GM12864 (cell line): ENCODE measurements at regions not wholly inside any gene's neighbourhood (a gene's known extent, or its start where the extent isn't known, plus 50 kb on each side); places are given as distances from the start of the nearest gene placed in this dataset.

Source experiments
- DNase-seq: peaks from one replicate; pipeline ENCODE4 v3.0.0-alpha.2; 2011; ENCODE audit warnings: low read depth
- H3K4me3 ChIP-seq: 2 replicates; pipeline ENCODE4 v1.5.1; 2011; ENCODE audit warnings: mild to moderate bottlenecking, low read depth, low read length, control low read depth
- TF ChIP-seq, protein P1 (sequence below): IDR thresholded peaks from 2 replicates; pipeline ENCODE4 v1.5.1; 2011; ENCODE audit warnings: low read depth, mild to moderate bottlenecking, moderate library complexity, low read length, control low read depth, inconsistent platforms; ENCODE audit errors: missing control alignments

DNA sequence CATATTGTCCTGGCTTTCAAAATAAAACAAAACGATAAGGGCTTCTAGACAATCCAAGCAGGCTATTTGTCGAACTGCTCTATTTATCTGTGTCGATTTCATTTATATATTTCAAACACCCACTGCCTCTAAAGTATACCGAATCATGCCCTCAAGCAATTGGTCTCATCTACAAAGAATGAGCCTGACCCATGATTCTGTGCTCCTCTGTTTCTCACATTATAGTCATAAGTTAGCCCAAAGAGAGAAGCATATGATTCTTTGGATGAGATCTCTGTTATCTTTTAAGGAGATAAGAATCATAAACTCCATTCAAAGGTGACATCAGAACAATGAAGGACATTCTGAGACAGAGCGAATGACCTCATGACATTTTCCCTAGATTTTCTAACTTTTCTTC, 191.1 kb downstream of the MAP2K6 start:
- TF ChIP-seq, protein P1, sequence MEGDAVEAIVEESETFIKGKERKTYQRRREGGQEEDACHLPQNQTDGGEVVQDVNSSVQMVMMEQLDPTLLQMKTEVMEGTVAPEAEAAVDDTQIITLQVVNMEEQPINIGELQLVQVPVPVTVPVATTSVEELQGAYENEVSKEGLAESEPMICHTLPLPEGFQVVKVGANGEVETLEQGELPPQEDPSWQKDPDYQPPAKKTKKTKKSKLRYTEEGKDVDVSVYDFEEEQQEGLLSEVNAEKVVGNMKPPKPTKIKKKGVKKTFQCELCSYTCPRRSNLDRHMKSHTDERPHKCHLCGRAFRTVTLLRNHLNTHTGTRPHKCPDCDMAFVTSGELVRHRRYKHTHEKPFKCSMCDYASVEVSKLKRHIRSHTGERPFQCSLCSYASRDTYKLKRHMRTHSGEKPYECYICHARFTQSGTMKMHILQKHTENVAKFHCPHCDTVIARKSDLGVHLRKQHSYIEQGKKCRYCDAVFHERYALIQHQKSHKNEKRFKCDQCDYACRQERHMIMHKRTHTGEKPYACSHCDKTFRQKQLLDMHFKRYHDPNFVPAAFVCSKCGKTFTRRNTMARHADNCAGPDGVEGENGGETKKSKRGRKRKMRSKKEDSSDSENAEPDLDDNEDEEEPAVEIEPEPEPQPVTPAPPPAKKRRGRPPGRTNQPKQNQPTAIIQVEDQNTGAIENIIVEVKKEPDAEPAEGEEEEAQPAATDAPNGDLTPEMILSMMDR = no peak
- DNase-seq = no peak
- no peak overlapping the region for H3K4me3 ChIP-seq

DNA sequence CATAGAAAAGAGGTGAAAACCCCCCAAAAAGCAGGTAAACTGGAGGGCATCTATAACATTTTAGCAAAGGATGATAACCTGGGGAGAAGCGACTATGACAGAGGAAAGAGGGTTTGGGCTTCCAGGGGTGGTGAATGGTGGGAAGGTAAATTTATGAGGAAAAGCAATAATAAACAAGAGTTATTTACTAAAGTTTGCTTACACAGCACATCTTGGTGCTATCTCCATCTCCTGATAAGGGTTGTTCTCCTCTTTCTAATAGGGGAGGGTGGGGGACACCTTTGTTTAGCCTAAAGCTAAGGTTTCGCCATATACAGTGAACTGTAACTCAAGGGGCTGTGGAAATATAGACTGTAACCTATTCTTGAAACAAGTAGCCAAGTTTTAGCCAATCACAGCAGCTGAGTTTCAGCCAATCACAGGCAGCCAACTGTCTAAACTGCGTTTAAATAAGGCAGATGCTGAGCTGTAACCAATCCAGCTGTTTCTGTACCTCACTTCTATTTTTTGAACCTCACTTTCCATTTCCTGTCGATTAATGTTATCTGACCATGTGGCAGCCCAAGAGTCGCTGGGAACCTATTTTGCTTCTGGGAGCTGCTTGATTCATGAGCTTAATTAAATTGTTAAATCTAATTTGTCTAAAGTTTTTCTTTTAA, 191.8 kb downstream of the MAP2K6 start:
- TF ChIP-seq, protein P1 = no peak

DNA sequence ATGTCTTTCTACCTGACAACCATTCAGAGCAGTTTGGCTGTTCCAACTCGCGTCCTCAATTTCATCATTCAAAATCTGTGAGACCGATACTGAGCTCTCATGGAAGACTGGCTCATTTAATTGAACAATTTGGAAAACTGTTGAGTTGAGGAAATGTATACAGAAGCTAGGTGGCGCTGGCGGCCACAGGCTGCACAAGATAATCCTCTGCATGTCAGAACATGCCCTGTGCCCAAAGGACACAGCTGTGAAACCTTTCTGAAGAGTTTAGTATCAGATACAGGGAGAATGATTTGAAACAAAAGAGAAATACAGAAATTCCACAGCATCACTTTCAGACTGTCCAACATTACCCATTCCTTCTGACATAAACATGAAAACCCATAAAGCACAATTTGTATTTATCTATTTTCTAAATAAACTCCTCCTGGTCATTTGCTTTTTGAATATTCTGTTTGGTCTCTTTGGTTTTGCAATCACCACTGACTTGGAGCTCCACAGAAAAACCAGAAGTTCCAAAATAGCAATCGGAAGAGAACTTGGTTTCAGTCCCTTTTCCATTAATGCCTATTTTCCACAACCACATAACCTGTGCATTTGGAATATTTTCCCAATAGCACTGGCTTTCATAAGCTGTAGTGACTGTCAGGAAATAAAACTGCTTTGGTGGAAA, 192.8 kb downstream of the MAP2K6 start:
- DNase-seq = peak; percentile 36
- H3K4me3 ChIP-seq = no peak overlapping the region

More for the DNA sequence above, 191.8 kb downstream of the MAP2K6 start:
- H3K4me3 ChIP-seq = no peak overlapping the region
- DNase-seq = no peak

DNA sequence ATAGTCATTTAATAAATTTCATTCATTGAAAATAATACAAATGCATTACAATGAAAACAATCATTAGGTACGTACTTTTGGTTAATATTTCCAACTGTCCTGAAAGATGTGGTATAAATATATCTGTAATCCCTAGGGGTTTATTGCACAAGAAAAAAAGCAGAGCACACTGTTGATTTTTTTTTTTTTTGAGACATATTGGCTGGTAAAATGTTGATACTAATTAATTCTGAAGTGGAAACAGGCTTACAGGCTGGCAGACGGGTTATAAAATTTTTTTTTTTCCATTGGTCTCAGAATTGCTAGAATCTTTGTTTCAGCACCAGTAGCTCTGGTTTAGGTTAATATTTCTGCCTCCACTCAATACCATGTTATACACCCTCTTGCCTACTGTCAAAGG, 193.6 kb downstream of the MAP2K6 start:
- H3K4me3 ChIP-seq = no peak overlapping the region
- TF ChIP-seq, protein P1 = no peak
- no peak for DNase-seq

More for the DNA sequence above, 192.8 kb downstream of the MAP2K6 start:
- TF ChIP-seq, protein P1 = peak; percentile 79

DNA sequence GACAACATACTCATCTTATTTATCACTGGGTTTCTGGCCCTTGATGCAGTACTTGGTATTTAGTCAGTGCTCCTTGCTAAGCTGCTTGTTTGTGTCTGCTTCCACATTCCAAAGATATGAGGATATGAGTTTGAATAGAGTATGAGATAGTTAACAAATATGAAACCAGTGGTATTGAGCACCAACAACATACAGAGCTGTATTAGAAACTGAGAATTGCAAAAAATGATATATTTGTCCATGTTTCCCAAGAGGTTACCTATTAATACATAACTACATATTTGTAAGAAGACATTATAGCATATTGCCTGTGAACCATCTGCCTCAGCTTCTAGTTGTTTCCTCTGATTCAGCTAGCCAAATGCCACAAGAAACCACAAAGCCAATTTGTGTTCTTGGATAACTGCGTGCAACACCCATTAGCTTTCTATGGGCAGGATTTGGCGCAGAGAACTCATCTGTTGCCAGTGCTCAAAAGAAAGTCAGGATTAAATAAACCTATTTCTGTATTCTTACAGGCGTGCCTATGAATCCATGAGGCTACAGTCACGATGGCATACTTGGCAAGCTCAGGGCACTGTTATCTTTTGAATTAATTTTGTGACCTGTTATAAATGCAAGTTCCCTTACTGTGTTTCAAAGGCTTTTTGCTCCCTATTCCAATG, 194.4 kb downstream of the MAP2K6 start:
- TF ChIP-seq, protein P1 = no peak
- DNase-seq = no peak
- H3K4me3 ChIP-seq = no peak overlapping the region

DNA sequence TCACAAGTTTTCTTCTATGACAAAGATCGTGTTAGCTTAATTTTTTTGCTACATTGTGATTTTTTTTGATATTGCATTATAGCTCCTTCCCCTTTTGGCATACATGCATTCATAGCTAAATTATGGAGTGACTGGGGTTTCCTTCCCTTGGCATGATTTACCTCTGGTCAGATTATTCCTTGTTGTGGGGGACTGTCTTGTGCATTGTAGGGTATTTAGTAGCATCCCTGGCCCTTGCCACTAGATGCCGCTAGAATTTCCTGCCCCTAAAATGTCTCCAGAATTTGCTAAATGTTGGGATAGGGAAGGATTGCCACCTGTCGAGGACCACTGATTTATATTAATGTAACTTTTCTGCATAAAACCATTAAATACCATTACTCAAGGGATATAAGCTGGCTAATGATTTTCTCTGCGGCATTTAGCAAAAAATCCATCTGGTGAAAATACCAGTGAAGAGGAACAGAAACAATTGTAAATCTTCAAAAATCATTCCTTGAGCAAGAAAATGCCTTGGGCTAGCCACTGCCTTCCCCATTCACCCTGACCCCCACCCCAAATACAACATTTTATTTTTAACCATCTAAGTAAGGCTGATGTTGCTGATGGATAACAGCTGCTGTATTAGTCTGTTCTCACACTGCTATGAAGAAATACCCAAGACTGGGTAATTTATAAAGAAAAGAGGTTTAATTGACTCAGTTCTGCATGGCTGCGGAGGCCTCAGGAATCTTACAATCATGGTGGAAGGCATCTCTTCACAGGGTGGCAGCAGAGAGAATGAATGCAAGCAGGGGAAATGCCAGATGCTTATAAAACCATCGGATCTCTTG, 195.2 kb downstream of the MAP2K6 start:
- DNase-seq = no peak

More for the DNA sequence above, 195.2 kb downstream of the MAP2K6 start:
- no peak overlapping the region for H3K4me3 ChIP-seq
- TF ChIP-seq, protein P1 = peak; percentile 63
